ENCODE measurements at regions not wholly inside any gene's neighbourhood (a gene's known extent, or its start where the extent isn't known, plus 50 kb on each side); places are given as distances from the start of the nearest gene placed in this dataset.

DNA sequence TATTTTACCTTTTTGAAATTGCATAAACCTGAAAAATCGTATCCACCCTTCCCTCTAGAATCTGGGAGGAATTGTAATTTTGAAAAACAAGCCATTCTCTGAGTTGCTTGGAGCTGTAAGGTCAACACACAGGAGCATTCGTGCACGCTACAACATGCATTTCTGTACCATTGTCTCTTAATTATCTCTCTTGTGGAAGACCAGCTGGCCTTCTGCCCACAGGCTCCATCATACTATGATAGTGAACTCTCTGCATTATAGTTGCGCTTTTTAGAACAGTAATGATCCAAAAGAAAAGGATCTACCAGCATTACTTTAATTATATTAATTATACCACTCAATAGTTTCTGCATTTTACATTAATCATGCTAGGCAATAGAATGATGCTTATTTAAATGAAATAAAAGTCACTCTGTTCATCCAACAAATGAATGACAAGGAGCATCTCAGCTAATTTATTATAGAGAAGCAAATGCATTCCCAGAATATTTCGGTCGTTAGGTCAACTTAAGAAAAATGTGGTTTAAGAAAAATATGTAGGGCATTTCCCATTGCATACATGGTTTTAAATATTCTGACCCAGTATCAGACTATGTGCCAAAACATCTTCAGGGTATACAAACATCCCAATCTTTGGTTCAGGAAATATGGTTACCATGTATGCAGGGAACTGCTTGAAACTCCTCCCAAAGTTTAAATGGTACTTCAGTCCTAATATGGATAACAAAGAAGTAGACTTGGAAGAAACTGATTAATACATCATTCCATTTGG, 263.5 kb downstream of the TFAP2A start:
- TF ChIP-seq GATA3 (IDR thresholded peaks at IDR 0.05; ENCODE audit: low read depth, low read length), result no peak
- TF ChIP-seq GATA2 (IDR thresholded peaks at IDR 0.05; ENCODE audit: low read depth, low read length), result no peak

DNA sequence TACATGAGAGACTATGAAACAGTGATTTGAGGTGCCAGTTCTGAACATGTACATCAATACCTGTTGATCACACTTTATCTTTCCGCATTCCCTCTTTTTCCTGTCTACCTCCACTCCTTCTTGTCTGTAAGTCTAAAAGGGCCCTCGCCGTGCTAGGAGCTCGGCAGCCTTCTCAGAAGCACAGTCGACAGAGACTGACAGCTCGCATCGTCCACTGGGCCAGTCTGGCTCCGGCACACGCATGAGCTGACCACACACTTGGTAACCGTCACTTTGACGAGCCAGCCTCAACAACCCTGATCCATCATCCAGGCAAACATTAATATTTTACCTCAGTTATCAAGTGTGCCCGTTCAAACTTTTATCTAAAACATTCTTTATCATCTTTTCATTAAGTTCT, 265.3 kb downstream of the TFAP2A start:
- no peak for TF ChIP-seq GATA3 (IDR thresholded peaks at IDR 0.05; ENCODE audit: low read depth, low read length)

DNA sequence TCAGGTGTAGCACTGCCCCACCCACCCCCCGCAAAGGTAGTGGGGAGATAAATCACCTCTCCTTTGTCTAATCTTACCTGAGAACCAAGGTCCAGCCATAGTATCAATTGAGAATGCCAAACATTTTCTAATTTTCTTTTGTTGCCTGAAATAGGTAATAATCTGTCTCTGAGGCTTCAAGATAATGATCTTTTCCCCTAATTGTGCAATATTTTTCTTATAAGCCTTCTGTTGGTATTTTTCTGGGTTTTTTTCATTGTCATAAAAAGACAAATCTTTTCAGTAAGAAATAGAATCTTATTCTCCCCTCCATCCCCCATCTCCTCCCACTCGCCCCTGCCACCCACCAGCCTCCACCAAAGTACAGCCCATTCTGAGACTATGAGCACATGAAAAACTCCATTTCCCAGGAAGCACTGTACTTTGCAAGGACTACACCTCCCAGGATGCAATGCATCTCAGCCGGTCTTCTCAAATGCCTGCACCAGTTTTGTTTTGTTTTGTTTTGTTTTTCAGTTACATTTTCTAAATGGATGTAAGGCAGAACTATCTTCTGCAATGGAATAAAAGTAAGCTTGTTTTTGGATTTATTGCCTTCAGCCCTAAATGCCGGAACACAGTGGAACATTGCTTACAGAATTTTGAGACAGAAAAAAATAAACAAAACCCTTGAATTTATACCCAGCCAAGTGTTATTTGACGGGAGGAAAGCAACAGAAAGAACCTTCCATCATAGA, 268.0 kb downstream of the TFAP2A start:
- TF ChIP-seq GATA3 (IDR thresholded peaks at IDR 0.05; ENCODE audit: low read depth, low read length) (no peak), GATA2 (IDR thresholded peaks at IDR 0.05; ENCODE audit: low read depth, low read length) (no peak)

DNA sequence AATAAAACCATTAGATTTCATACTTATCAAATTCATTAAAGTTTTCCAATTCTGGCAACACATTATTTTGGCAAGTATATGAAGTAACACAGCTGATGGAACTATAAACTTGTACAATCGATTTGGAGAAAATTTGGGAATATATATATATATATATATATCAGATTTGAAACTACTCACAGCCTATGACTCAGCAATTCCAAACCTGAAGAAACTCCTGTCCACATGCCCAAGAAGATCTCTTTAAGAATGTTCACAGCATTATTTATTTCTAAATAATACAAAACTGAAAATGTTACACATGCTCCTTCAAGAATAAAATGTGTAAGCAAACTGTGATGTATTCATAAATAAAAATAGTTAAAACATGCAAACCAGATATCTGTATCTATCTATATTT, 270.1 kb downstream of the TFAP2A start:
- TF ChIP-seq GATA2 (IDR thresholded peaks at IDR 0.05; ENCODE audit: low read depth, low read length) (no peak), GATA3 (IDR thresholded peaks at IDR 0.05; ENCODE audit: low read depth, low read length) (no peak)

DNA sequence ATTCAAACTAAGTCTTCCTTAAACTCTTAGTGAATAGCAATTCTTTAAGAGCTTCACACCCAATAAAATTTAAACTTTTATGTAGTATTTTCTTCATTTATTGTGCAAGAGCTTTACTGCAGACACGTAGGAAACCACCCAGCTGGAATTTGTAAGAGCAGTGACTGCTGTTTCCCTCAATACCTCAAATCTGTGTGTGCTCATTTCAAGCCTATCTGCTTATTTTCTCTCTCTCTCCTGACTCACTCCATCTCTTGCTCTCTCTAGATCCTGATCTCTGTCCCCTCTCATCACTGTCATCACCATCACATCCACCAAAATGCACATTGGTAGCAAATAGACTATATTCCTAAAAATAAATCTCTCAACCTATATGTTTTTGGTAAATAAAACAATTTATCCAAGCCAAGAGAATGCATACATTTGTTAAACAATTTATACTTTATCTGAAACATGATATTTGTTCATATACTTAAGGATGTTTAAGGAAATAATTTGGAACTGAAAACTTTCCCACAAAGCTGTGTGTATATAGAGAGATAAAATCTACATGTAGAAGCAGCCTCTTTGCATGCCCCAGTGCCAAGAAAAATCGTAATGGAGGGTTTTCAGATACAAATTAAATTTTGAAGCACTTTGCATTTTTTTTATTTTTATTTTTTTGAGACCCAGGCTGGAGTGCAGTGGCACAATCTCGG, 273.0 kb downstream of the TFAP2A start:
- TF ChIP-seq GATA3 (IDR thresholded peaks at IDR 0.05; ENCODE audit: low read depth, low read length), result no peak
- TF ChIP-seq GATA2 (IDR thresholded peaks at IDR 0.05; ENCODE audit: low read depth, low read length), result no peak

DNA sequence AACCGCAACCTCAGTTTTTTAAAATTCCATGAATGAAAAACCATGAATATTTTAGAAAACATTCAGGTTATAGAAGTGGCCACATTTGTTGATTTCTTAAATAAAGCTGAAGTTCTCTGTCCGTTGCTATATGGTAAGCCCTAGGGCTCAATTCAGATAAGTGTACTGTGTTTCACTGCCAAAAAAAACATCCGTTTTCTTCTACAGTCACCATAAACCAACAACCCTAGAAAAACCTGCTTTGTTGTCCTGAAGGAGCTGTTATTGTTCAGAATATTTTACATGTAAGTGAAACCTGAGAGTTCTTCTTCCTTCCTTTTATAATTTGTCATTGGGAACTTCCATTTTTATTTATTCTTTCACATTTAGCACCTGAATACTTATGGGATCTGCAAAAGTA, 274.1 kb downstream of the TFAP2A start:
- TF ChIP-seq GATA3 (IDR thresholded peaks at IDR 0.05; ENCODE audit: low read depth, low read length) (no peak), GATA2 (IDR thresholded peaks at IDR 0.05; ENCODE audit: low read depth, low read length) (no peak)

DNA sequence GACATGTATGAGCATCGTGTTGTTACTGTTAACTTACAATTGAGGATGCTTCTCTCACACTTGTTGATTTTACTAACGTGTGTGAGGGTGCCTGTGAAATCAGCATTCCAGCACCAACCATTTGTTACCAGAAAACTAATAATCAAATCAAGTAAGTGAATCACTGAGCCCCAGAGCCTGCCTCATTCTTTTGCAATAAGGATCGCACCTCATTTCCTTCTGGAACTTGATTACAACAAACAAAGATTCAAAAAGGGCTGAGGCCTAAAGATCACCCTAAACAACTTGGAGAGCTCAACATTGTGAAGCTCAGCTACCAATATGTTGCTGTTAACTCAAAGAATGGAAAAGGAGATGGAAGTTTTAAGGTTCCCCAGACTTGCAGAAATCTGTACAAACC, 274.7 kb downstream of the TFAP2A start:
- TF ChIP-seq GATA3 (IDR thresholded peaks at IDR 0.05; ENCODE audit: low read depth, low read length), result no peak
- TF ChIP-seq GATA2 (IDR thresholded peaks at IDR 0.05; ENCODE audit: low read depth, low read length), result no peak

DNA sequence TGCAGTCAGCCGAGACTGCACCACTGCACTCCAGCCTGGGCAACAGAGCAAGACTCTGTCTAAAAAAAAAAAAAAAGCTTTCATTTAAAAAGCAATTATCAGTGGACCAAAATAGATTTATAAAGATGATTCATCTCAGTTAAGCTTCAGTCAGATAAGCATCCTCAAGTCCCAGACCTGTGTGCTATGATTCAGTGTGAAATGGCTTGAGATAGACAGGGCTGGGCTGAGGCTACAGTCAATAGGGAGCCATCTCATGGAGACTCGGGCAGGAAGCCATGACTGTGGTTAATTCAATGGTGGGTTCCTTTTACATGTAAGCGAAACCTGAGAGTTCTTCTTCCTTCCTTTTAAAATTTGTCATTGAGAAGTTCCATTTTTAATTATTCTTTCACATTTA, 276.0 kb downstream of the TFAP2A start:
- TF ChIP-seq GATA3 (IDR thresholded peaks at IDR 0.05; ENCODE audit: low read depth, low read length), result no peak
- TF ChIP-seq GATA2 (IDR thresholded peaks at IDR 0.05; ENCODE audit: low read depth, low read length), result no peak

DNA sequence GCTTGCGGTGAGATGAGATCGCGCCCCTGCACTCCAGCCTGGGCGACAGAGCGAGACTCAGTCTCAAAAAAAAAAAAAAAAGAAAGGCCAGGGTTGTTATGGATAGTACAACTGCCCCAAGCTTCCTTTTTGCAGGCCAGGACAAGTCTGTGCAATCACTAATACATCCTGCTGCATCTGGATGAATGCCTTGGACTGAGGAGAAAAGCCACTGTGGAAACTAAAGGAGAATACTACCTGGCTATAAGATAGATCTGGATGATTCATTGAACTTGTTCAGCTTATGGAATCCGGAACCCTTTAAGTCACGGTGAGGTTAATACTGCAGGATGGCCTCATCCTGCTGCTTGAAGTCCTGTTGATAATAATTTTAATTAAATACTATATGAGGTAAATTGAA, 278.2 kb downstream of the TFAP2A start:
- TF ChIP-seq GATA2 (IDR thresholded peaks at IDR 0.05; ENCODE audit: low read depth, low read length), result no peak
- no peak for TF ChIP-seq GATA3 (IDR thresholded peaks at IDR 0.05; ENCODE audit: low read depth, low read length)

DNA sequence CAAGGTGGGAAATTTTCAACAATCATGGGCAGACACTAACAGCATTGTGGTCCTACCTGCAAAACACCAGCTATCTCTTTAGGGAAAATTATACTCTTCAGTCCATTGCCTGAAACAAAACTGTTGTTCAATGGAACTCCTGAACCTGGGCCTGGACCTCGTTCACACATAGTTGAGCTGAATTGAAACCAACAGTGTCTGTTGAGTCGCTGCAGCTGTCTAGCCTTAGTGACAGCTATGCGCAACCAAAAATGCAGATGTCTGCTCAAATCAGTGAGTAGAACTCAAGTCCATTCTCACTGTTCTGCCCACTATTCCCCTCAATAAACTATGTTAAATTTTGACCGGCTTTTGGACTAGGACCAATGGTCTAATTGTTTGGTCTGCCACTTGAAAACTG, 286.2 kb downstream of the TFAP2A start:
- TF ChIP-seq GATA2 (IDR thresholded peaks at IDR 0.05; ENCODE audit: low read depth, low read length) (no peak), GATA3 (IDR thresholded peaks at IDR 0.05; ENCODE audit: low read depth, low read length) (no peak)

DNA sequence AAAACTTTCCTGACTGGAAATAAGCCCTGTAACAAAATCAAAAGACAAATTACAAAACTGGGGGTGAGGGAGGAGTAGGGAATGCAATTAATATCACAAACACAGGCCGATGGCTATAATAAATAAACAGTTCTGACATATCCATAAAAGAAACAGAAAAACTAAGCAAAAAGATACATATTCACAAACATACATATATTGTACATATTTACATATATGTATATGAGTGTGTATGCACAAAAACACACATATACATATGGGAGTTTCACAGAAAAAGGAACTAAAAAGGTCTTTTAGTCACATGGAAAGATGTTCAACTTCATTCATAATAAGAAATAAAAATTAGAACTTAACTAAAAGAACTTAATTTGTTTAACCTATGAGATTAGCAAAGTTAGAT, 292.7 kb downstream of the TFAP2A start:
- TF ChIP-seq GATA3 (IDR thresholded peaks at IDR 0.05; ENCODE audit: low read depth, low read length) (no peak), GATA2 (IDR thresholded peaks at IDR 0.05; ENCODE audit: low read depth, low read length) (no peak)

DNA sequence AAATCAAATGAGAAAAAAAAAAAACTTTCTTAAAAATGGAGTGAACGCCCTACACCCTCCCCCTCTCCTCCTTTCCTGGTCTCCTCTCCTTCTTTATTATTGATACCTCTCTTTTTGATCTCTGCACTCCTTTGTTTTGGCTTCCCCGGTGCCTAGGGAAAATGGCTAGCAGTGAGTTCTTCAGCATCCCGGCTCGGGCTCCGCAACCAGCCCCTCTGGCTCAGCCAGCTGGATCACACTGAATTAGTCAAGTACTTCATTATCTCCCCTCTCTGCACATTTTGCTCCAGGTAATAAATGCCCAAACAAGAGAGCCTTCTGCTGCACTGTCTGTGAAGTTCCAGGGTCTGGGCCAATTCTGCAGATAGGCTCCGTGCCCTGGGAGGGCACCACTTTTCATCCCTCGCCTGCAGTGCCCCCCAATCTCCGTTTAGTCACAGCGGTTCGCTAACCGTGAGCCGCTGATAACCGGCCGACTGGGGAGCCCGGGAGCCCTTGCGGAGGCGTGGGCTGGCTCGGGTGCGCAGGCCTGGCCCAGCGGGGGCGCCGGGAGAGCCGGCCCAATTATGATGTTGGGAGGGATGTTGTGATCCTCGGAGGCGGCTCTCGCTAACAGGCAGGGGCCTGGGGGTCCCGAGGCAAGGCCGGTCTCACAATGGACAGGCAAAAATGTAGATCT, 301.9 kb downstream of the TFAP2A start:
- TF ChIP-seq GATA2 (IDR thresholded peaks at IDR 0.05; ENCODE audit: low read depth, low read length) (no peak), GATA3 (IDR thresholded peaks at IDR 0.05; ENCODE audit: low read depth, low read length) (no peak)

DNA sequence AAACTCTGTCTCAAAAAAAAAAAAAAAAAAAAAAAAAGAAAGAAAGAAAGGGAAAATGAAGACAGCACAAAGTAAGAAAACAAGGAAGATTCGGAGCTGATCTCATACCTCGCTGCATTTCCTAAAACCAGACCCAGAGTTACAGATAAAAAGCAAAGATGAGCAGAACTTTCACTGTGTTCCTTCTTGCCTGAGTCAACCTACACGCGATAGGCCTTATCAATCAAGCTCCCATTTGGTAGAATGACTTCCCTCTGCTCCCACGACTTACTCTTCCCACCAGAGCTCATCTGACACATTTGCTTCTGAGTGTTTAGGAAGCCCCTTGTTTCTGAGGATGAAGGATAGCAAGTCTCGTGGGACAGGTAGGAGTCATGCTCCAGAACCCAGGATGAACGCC, 302.9 kb downstream of the TFAP2A start:
- no peak for TF ChIP-seq GATA2 (IDR thresholded peaks at IDR 0.05; ENCODE audit: low read depth, low read length)
- no peak for TF ChIP-seq GATA3 (IDR thresholded peaks at IDR 0.05; ENCODE audit: low read depth, low read length)

DNA sequence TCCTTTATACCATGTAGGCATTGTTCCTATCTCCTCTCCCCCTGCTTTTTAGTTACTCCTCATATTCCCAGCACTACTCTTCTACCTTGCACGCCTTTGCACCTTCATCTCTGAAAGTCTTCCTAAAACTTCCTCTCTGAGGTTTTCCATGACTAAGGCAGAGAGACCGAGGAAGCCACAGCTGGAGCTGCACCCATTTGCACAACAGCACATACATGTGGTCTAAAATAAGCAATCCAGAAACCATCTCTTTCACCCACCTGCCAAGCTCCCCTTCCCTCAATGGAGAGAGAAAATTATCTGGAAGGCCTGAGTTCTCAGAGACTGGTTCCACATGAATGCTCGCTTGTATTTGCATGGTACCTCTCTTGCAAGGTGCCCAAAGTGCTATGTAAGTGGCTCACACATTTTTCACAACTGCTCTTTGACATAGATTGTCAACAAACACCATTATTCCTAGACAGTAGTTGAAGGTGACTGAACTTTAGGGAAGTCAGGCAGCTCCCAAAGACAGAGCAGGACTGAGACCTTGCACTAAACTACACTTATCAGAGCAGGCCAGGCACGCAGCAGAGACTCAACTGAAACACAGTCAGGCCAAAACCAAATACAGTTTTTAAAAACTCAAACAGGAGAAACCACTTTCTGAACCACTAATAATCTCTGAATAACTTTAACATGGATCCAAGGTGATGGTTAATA, 313.2 kb downstream of the TFAP2A start:
- TF ChIP-seq GATA2 (IDR thresholded peaks at IDR 0.05; ENCODE audit: low read depth, low read length) (no peak), GATA3 (IDR thresholded peaks at IDR 0.05; ENCODE audit: low read depth, low read length) (no peak)

Measured in SH-SY5Y (cell line).